COLO829 (cell line): ENCODE measurements at regions not wholly inside any gene's neighbourhood (a gene's known extent, or its start where the extent isn't known, plus 50 kb on each side); places are given as distances from the start of the nearest gene placed in this dataset.

Experiments
- DNase-seq: peaks from one replicate; pipeline ENCODE4 v3.0.0; 2012; ENCODE audit warnings: low spot score

DNA sequence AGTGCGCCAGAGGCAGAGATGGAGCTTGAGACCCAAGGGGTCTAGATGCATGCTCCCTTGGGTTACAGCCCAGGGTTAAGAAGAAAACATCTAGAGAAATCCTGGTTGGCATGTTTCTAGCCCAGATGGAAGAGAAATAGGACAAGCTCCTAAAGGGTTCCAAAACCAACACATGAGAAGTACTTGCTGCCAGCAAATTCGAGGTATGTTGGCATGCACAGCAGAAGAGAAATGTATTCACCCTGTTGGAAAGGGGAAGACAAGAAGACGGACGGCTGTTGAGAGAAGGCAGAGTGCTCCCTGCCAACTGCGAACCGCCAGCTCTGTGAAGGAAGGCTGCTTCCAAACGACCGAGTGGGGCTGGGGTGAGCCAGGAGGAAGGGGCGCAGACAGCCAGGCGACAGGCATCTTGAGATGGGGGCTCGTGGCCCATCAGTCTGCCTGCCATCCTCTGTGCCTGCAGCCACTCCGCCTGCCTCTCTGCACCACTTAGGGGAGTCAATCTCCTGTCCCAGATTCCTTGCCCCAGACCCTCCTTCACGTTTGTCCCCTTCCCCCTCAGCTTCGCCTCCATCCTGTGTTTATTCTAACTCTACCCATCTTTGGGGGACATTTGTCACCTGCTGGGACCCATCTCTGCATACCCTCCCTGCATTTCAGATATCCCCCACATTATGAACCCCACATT lies 249.2 kb downstream of the CDC5L start:
- no peak for DNase-seq

DNA sequence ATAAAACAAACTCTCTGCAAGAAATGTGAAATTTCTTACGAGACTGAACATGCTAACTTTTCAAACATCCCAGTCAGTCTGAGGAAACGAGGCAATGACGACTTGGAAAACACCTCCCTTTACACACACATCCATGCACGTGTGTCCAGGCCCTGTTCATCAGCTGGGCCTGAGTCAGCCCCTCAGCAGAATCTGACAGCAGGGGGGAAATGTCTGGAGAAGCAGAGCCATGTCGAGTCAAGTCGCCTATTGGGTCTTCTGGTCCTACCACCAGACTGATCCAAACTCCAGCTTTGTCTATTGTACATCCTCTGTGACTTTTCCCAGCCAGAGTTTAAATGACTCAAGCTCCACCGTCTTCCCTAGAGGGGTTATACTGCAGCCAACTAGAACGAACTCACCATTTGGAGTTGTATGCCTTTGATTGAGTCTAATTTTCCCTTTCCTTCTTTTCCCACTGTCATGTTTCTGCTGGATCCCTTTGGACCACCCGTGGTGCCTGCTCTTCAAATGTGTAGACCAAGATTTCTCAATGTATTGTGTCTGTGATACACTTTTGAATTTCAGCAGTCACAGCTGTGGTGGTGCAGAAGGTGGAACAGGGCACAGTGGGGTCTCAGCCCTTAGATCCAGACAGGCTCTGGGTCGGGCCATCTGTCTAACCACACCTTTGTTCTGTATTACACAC lies 254.0 kb downstream of the CDC5L start:
- DNase-seq: no peak

DNA sequence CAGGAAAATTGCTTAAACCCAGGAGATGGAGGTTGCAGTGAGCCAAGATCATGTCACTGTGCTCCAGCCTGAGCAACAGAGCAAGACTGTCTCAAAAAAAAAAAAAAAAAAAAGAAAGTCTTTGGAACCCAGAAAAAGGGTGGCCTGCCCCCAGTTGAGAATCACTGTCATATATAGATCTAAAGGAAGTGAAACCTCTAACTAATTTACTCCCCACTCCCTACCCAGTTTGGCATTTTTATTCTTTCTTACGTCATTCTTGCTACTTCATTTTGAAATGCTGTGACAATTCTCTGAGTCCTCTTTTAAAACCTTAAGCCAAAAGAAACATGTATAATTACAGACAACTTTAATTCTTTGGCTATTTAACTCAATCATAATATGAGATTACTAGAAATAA lies 254.8 kb downstream of the CDC5L start:
- DNase-seq: no peak

DNA sequence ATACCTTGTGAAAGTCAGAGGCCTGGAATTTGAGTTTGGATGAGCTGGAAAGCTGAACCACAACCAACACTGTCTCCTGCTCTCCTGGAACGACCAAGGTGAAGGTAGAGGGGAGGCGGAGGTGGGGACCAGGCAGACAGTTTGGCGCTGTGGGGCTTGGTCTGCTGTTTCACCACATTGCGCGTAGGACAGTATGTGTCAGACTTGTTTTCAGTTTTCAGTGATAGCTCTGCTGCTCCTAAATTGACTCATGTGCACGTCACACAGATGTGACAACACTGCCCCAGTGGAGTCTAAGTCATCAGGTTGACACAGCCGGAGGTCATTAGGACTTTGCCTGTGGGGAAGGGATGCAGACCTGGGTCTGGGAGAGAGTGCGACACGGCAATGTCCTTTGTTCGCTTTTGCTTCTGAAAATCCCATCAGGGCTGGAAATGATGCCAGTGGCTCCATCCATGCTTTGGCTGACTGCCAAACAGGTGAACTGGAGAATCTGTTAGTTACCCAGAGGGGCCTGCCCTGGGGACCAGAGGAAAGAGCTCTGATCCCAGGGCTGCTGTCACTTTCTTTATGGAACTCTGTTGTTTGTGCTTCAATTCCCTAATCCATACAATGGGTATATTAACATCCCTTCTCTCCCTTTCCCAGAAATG lies 255.5 kb downstream of the CDC5L start:
- no peak for DNase-seq

DNA sequence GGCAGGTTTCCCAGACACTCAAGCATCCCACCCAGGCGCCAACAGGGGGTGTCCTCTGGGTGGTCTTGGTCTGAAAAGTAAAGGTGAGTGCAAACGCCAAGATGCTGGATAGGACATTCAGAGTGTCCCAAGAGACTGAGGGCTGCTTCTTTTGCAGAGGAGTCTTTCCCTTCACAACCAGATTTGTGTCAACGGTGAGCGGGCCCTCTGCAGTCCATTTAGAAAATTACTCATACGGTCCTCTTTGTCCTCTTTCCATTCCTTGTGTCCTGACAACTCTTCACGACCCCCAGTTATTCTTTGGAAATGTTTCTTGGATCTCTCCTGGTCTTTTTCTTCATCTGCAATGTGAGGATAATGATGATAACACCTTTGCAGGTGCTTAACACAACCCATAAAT lies 257.8 kb downstream of the CDC5L start:
- DNase-seq: no peak

DNA sequence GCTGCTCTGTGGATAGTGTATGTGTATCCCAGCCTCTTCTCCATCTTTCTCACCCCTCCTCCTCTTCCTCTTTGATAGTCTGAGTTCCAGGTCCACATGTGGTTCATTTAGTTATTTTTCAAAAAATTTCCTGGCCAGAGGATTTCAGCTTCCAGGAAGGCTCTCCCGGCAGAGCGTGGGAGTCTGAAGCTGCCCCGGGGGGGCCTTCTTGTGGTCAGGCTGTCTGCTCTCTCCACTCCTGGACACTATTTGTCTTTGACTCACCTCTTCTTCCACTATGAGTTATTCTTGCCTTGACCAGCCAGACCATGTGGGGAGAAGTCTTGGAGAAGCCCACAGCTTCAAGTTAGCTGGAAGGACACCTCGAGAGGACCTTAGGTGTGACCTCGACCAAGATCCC lies 258.8 kb downstream of the CDC5L start:
- DNase-seq: no peak

DNA sequence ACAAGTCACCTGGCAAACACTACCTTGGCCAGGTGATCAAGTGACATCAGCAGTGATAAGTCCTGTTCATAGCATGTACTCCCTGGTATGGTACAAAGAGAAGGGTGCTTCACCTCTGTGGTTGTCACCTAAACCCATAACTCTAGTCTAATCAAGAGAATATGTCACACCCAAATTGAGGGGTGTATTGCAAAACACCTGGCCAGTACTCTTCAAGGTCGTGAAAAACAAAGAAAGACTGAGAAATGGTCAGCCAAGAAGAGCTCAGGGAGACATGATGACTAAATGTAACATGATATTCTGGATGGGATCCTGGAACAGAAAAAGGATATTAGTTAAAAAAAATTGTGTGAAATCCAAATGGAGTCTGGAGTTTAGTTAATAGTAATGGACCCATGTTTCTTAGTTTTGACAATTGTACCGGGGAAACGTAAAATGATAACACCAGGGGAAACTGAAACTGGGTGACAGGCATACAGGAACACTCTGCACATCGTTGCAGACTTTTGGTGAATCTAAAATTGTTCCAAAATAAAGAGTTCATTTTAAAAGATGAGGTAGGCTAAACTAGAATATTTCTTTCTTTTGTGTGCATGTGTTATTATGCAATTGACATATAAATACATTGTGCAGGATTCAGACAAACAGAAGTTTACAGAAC lies 262.0 kb downstream of the CDC5L start:
- DNase-seq: no peak

DNA sequence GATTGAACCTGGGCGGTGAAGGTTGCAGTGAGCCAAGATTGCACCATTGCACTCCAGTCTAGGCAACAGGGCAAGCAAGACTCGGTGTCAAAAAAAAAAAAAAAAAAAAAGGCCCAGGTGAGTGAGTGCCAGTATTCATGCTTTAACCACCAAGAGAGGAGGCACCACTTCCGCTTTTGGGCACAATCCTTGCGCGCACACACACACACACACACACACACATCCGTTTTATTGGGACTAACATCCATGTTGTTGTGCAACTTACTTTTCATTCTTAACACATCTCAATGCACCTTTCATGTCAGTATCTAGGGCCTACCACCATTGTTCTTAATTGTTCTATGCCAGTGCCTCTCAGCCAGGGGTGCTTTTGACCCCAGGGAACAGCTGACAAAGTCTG lies 263.0 kb downstream of the CDC5L start:
- DNase-seq: no peak

DNA sequence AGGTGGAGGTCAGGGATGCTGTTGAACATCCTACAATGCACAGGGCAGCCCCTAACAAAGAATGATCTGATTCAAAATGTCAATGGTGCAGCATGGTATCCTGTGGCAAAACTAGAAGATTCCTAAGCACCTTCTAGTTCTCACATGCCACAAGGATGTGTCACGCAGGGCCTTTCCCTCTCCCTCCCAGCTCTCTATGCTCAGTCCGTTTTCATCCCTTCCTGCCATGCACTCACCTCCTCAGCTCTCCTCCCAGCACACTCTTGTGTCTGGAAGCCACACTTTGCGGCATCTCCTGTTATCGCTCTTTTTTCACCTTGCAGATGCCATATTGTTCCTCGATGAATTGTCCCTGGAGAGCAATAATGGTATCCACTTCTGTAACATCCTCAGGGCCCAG lies 263.4 kb downstream of the CDC5L start:
- DNase-seq: no peak

DNA sequence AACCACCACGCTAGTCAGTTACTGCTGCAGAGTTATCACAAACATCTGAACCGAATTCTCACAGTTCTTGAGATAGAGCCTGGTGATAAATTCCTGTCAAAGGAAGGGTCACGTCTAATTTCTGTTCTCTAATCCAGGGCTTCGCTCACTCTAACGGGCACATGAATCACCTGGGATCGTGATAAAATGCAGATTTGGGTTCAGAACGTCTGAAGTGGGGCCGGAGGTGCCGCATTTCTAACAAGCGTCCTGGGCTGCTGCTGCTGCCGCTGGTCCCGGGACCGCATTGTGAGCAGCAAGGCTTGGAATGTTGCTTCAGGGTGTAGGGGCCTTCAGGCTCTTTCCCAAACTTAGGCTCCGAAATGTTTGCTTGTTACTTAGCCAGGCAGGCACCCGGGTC lies 264.1 kb downstream of the CDC5L start:
- no peak for DNase-seq

DNA sequence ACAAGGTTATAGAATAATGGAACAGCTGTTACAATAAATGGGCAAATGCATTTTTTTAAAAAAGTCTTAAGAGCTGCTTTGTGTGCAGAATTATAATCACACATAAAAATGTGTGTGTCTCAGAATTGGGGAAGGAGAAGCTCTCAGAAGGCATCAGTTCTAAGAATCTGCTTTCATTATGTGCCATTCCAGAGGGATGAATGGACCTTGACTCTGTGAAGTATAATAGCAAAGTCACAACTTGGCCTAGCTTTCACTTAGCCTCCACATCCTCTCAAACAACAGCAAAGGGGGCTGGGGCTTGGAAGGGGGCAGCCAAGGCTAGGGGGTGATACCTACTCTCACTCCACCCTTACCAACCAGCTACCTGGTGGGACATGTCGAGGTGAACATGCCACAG lies 265.0 kb downstream of the CDC5L start:
- no peak for DNase-seq

DNA sequence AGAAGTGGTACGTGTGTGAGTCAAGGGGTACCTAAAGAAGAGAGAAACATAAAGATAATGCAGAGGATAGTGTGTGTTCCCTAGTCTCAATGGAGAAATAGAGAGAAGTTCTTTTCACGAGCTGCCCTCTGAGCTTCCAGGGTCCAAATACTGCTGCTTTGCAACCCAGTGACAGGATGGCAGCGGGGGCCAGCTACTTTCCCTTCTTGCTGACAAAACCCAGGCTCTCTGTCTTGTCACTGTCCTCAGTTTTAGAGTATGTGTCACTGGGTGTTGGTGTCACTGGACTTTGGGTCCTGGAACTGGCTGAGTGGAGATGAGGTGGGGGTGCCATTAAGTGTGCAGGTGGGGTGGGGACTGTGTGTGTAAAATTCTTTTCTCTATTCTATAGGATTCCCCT lies 265.6 kb downstream of the CDC5L start:
- DNase-seq: no peak

DNA sequence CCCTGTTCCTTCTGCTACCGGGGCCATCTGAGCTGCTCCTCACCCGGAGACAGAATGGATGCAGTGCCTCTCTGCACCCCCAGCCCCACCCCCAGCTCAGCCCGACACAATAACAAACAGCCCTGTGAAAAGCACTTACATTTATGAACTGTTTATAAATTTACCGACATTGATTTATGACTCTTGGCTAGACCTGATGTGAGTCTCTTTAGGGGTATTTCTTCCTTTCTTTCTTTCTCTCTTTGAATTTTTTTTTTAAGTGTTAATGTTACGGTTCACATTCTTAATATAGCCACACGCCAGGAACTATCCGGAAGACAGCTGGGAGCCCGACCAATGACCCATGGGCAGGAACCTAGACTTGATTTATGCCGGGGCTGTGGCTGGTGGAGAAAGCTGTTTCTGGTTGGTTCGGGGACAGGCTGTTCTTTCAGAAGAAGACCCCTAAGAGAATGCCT lies 266.3 kb downstream of the CDC5L start:
- no peak for DNase-seq

DNA sequence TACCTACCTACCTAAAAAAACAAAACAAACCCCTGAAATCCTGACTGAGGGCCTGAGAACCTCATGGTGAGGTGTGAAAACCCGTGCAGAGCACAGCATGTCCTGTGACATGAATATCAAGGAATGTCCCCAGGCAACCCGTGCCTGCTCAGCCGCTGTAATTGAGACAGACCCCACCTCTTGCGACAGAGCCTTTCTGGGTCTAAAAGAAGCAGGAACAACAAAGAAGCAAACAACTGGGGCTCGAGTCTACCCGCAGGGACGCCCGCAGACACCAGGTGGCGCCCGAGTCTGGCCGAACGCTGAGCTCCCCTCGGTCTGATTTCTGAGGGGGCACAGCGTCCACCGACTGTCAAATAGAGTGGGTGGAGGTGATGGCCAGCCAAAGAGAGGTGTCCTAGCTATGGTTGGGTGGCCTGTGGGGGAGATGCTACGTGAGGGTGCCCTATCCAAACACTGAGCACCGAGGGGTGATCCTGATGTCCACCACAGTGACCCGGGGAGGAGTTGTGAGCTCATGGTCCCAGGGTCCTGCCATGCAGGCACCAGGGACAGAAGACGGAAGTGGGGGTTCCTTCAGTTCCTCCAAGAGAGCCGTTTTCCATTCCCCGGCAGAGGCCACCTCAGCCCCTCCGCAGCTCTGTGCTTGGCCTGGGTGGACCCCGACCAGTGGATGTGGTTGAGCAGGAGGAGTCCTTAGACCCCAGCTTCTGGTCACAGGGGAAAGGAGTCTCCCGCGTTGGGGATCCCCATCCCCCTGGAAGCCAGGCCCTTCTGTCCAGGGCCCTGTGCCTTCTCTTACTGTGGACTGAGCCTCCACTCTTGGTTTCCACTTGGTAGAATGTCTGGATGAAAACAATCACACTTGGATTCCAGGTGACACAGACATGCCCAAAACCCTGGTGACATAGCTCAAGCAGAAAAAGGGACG lies 268.2 kb downstream of the CDC5L start:
- peak; percentile 67 for DNase-seq

DNA sequence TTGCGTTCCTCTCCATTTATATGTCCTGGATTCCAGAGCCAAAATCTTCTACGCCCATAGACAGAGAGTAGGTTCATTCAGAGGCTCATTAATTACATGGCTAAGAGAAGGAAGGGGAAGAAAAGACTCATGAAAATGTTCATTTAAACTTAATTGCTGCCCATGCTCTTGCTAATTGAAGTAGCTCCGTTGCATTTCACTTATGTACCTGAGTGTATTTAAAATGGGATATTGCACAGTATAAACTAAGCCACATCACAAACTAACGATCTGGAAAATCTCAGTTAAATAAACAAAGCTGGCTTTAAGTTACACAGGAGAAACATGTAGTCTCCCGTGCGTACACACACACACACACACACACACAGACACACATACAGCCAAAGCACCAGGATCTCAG lies 269.2 kb downstream of the CDC5L start:
- DNase-seq: no peak

DNA sequence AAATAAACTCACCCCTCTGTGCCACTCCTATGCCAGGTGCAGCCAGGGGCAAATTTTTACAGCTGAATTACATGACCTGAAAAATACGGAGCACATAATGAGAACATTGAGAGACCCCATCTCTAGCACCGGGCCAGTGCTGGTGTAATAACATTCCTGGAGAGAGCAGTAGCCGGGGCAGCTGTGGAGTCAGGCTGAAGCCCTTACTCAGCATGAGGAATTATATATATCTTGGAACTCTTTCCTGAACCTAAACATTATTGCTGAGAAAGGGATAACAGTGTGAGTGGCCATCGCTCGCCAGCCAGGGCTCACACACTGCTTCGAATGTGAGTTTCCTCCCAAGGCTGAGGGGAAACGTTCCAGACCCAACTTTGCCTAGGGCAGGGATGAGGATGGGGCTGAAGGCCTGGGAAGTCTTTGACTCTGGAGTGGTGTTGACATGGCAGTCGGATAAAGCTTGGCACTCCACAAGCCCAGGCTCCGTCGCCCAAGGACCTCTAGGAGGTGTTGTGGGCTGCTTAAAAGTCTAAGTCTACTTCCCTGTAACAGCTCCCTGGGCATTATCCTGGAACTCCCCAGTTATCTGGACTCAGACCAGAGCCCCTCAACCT lies 269.8 kb downstream of the CDC5L start:
- DNase-seq: no peak

DNA sequence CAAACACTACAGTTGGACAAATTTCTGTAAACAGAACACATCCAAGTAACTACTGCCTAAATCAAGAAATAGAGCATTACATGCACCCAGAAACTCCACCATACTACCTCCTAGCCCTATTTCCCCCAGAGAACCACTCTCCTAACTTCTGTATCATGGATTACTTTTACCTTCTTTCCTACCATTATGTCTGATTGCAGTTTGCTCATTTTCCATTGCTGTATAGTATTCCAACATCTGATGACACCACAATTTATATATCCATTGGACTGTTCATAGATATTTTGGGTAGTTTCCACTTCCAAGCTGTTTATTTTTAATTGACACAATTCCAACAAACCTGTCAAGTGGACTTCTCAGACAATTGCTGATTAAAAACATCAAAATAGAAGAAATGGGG lies 271.1 kb downstream of the CDC5L start:
- DNase-seq: no peak

DNA sequence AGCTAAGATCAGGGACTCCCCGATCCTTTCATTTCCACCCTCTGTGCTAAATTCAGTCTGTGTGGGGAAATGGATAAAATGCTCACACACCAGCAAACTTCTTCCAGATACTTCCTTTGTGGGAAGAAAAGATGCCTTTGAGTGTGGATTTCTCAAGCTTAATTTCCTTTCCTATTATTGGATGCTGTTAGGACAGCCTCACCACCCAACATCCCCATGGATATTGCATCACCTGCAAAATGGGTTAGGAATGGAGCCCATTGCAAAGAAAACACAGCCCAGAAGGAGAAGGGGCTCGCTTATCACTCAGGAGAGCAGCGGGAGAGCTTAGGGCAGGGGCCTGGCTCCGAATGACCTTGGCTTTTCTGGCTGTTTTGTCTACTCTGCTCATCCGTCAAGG lies 272.2 kb downstream of the CDC5L start:
- no peak for DNase-seq

DNA sequence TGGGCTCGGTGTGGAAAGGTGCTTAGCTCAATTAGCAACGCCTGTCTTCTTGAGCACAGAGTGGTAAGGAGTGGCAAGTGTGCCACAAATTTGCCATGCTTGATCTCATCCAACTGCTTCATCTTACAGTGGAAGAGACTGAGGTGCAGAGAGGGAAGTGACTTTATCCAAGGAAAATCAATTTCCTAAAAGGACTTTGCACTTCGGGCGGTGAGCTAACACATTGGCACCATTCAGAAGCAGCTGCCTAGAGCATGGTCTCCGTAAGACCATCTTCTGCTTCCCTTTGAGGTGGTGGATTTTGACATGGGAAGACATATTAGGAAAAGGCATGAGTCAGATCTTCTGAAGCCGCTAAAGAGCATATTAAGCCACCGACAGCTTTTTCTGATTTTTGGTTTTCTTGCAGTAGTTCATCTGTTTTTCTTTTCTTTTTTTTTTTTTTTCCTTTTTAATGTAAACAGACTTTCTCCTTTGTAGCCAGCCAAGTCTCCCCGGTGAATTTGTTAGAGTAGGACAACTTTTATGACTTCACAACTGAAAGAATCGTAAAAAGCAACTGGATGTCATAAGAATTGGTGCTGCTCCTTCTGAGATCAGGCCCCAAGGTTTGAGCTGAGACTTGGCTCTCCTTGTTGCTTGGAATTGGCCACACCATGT lies 273.2 kb downstream of the CDC5L start:
- DNase-seq: no peak

DNA sequence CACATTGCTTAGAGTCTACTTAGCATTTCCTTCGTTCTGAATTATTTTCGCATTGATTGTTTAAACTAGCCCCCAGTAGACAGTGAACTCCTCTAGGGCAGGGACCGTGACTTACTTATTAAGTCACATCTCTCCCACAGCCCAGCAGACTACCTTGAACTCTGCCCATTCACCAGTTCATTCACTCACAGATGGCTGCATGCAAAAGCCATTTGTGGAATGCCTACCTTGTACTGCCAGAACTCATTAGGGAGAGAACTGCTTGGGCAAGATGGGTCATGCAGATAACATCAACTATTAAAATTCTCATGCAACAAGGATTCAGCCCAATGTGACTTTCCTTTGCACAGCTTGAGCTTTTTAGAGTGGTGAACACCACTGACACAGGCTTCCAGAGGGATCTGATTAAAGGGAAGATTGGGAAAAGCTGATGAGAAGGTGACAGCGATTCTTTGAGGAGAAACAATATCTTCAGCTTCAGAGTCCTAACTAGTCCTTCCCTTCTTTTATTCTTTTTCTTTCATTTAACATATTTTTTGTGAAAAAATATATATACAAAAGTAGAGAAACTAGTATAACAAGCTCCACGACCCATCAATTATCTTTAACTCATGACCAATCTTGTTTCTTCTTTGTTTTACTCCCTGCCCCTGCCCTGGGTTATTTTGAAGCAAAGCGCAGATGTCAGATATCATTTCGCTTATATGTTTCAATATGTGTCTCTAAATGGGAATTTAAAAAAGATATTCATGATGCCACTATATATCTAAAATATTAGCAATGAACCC lies 273.9 kb downstream of the CDC5L start:
- no peak for DNase-seq
